DOHH2 (cell line): ENCODE measurements at regions not wholly inside any gene's neighbourhood (a gene's known extent, or its start where the extent isn't known, plus 50 kb on each side); places are given as distances from the start of the nearest gene placed in this dataset.

Experiments
- CTCF ChIP-seq: fragments of 200-600 bp; sonication (generic); IDR thresholded peaks from one replicate; pipeline ENCODE4 v1.5.1; 2014; ENCODE audit warnings: antibody characterized with exemption, mild to moderate bottlenecking, low read depth, low read length; ENCODE audit not compliant: poor library complexity, severe bottlenecking
- EZH2phosphoT487 ChIP-seq: fragments of 200-600 bp; sonication (generic); IDR thresholded peaks from 2 replicates; pipeline ENCODE4 v1.6.1; 2017; ENCODE audit warnings: borderline replicate concordance, mild to moderate bottlenecking, antibody characterized with exemption, low read length, moderate library complexity, mixed read lengths

GRCh38 chr13:87087741-87088140, 583.4 kb upstream of the SLITRK5 start:
- TF ChIP-seq CTCF (no peak), EZH2phosphoT487 (no peak)
